Glutamatergic neuron (in vitro differentiated cells): ENCODE measurements at regions not wholly inside any gene's neighbourhood (a gene's known extent, or its start where the extent isn't known, plus 50 kb on each side); places are given as distances from the start of the nearest gene placed in this dataset.

Experiments
- DNase-seq: peaks from one replicate; pipeline ENCODE4 v3.0.0; 2022
- H3K27ac Mint-ChIP-seq: one replicate; pipeline ENCODE4 v1.8.0; 2020; ENCODE audit warnings: mild to moderate bottlenecking, mixed read lengths, inconsistent platforms; ENCODE audit not compliant: unreplicated experiment
- H3K27me3 Mint-ChIP-seq: one replicate; pipeline ENCODE4 v1.8.0; 2020; ENCODE audit warnings: mild to moderate bottlenecking, moderate library complexity, mixed read lengths, inconsistent platforms; ENCODE audit not compliant: unreplicated experiment
- H3K36me3 Mint-ChIP-seq: one replicate; pipeline ENCODE4 v1.8.0; 2020; ENCODE audit warnings: mild to moderate bottlenecking, mixed read lengths, inconsistent platforms; ENCODE audit not compliant: unreplicated experiment
- H3K4me1 Mint-ChIP-seq: one replicate; pipeline ENCODE4 v1.8.0; 2020; ENCODE audit warnings: mild to moderate bottlenecking, low read depth, mixed read lengths, inconsistent platforms; ENCODE audit not compliant: unreplicated experiment
- H3K4me3 Mint-ChIP-seq: one replicate; pipeline ENCODE4 v1.8.0; 2020; ENCODE audit warnings: mild to moderate bottlenecking, mixed read lengths, inconsistent platforms; ENCODE audit not compliant: unreplicated experiment
- H3K9me3 Mint-ChIP-seq: one replicate; pipeline ENCODE4 v1.8.0; 2020; ENCODE audit warnings: mild to moderate bottlenecking, moderate library complexity, mixed read lengths, inconsistent platforms; ENCODE audit not compliant: unreplicated experiment
- CTCF ChIP-seq: fragments of 200-600 bp; sonication (generic); IDR thresholded peaks from one replicate; pipeline ENCODE4 v1.5.0; 2021; ENCODE audit not compliant: partially characterized antibody, unreplicated experiment

GRCh38 chr2:144632809-144633208 is 112.9 kb upstream of the ZEB2 start:
- Mint-ChIP-seq H3K27me3 (peaks cover 2% of the 10 kb centered on the region), H3K4me1 (no peaks in the 10 kb centered on the region), H3K36me3 (peaks cover 11% of the 10 kb centered on the region), H3K4me3 (no peak overlapping the region), H3K9me3 (peaks cover 8% of the 10 kb centered on the region), H3K27ac (no peak overlapping the region)
- TF ChIP-seq CTCF, result no peak
- no peak for DNase-seq

GRCh38 chr2:144631636-144632035 is 111.7 kb upstream of the ZEB2 start:
- Mint-ChIP-seq H3K27ac (no peak overlapping the region), H3K4me3 (no peak overlapping the region), H3K27me3 (peaks cover 2% of the 10 kb centered on the region), H3K9me3 (peaks cover 4% of the 10 kb centered on the region), H3K36me3 (peaks cover 11% of the 10 kb centered on the region), H3K4me1 (no peaks in the 10 kb centered on the region)
- no peak for TF ChIP-seq CTCF
- DNase-seq, result no peak

GRCh38 chr2:144630459-144631215 is 110.7 kb upstream of the ZEB2 start:
- H3K9me3 Mint-ChIP-seq, result peaks cover 4% of the 10 kb centered on the region
- no peak overlapping the region for H3K27ac Mint-ChIP-seq
- H3K36me3 Mint-ChIP-seq, result peaks cover 3% of the 10 kb centered on the region
- no peak for DNase-seq
- H3K4me3 Mint-ChIP-seq, result no peak overlapping the region
- no peaks in the 10 kb centered on the region for H3K4me1 Mint-ChIP-seq
- TF ChIP-seq CTCF, result no peak
- peaks cover 2% of the 10 kb centered on the region for H3K27me3 Mint-ChIP-seq

DNA sequence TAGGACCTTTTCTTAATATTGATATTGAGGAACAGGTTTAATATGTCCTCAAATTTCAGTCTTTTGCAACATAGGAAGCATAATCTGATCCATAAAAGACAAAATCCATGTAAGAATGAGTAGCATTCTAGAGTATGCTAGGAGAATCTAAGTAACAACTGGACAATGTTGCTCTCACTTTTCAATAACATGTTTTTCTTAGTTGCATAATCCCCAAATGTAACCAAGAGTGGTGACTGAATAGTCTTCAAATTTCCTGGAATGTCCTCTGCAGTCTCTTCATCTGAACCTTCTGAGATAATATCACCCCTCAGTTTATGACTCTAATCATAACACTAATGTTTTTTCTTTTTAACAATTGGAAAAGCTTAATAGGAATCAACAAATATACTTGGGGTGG is 110.0 kb upstream of the ZEB2 start:
- Mint-ChIP-seq H3K36me3 (no peaks in the 10 kb centered on the region), H3K4me1 (no peaks in the 10 kb centered on the region), H3K27ac (no peak overlapping the region), H3K9me3 (peaks cover 2% of the 10 kb centered on the region), H3K27me3 (peaks cover 2% of the 10 kb centered on the region), H3K4me3 (no peak overlapping the region)
- TF ChIP-seq CTCF, result no peak
- DNase-seq, result no peak

DNA sequence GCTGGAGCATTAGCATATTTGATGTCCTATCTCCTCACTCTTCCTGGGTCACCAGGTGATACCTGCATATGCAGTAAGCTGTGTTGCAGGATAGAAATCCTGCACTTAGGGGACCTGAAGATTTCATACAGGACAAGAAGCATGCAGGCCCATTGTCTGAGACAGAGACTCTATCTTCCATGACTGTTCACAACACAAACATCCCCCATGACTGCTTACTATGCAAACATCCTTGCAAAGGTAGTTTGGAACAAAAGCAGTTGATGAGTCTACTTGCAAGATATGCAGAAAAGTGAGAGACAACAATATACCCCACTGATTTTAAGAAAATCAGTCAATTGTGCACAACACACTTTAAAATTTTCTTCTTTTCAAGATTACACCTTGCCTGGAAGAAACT is 108.6 kb upstream of the ZEB2 start:
- Mint-ChIP-seq H3K27me3 (no peaks in the 10 kb centered on the region), H3K4me1 (no peaks in the 10 kb centered on the region), H3K9me3 (no peaks in the 10 kb centered on the region), H3K36me3 (no peaks in the 10 kb centered on the region), H3K27ac (no peak overlapping the region), H3K4me3 (no peak overlapping the region)
- no peak for TF ChIP-seq CTCF
- no peak for DNase-seq
